EL (cell line): ENCODE measurements at regions not wholly inside any gene's neighbourhood (a gene's known extent, or its start where the extent isn't known, plus 50 kb on each side); places are given as distances from the start of the nearest gene placed in this dataset.

Experiments used
- DNase-seq: peaks from one replicate; pipeline ENCODE4 v3.0.0-alpha.2; 2016

- no peak for DNase-seq
Observed at GRCh38 chr10:10389182-10389581, 628.5 kb upstream of the CELF2 start.

DNA sequence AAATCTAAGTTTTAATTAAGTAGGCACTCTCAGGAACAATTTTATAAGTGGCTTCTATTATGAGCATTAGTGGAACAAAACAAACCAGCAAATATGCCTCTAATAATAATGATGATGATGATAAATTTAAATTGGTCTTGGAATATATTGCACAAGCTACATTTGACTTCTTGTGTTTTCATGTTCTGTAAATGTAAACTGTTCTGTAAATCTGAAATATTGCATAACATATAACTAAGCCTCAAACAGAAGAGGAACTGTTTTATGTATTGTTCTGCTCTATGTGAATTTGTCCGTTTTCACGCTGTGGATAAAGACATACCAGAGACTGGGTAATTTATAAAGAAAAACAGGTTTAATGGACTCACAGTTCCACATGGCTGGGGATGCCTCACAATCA lies 625.2 kb upstream of the CELF2 start:
- no peak for DNase-seq

- DNase-seq, result peak; percentile 1
Observed at GRCh38 chr10:10394933-10395658, 622.6 kb upstream of the CELF2 start.

DNA sequence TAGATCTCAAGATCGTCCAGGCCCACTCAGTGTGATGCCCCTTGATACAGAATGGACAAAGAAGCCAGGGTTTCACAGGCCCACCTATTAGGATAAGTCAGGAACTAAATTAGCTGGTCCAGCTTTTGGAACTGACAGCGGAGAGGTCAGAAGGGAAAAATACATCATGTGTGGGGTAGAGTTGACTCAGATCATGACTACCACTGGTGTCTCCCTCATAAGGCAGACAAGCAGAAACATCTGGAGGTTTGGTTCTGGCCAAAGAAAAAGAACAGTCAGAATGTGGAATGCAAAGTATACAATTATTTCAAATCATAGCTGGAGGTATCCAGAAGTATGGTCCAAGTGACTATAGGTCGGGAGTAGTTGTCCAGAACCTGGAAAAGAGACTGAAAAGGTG lies 621.1 kb upstream of the CELF2 start:
- DNase-seq, result peak; percentile 0

- no peak for DNase-seq
Observed at GRCh38 chr10:10397906-10398305, 619.8 kb upstream of the CELF2 start.

- peak; percentile 6 for DNase-seq
Observed at GRCh38 chr10:10403762-10404161, 613.9 kb upstream of the CELF2 start.

- DNase-seq, result no peak
Observed at GRCh38 chr10:10417671-10418070, 600.0 kb upstream of the CELF2 start.

GRCh38 chr10:10418387-10418786 lies 599.3 kb upstream of the CELF2 start:
- DNase-seq, result no peak

DNA sequence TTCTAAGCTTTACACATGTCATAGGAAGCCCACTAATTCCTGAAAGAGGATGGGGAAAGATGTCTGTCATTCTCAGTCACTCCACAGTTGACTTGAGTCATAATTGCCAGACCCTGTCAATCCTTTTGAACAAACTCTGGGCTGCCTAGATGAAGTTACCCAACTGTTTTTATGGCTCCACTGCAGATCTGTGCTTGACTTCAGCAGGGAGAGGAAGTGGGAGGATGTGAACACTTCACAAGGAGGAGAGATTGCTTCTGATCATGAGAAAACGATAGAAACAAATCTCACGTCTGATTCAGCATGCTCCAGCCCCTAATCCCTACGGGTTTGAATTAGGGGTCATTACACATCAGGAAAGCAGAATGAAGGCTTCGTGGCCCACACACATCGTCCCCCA lies 596.6 kb upstream of the CELF2 start:
- no peak for DNase-seq

DNA sequence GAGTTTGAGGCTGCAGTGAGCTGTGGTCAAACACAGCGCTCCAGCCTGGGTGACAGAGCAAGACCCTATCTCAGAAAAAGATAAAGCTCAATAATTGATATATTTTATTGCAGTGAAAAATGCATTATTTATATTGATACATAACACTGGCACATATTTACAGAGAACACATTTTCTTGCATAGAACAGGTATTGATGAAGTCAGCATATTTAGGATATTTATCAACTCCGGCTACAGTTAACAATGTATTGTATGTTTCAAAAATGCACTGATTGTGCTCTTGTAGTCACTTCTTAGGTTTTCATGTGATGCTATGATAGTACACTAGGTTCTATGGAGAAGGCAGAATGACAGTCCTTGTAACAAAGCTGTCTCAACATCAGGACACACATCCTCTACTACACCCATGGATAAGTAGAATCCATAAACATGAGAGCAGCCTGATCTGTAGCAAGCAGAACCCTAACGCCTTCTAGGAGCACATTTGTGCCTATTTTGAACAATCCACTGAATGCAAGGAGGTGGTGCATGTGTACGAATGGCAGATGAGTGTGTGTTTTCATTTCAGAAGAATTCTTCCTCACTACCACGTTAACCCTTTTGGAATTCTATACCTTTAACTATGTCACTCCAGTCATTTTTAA lies 586.1 kb upstream of the CELF2 start:
- no peak for DNase-seq

DNA sequence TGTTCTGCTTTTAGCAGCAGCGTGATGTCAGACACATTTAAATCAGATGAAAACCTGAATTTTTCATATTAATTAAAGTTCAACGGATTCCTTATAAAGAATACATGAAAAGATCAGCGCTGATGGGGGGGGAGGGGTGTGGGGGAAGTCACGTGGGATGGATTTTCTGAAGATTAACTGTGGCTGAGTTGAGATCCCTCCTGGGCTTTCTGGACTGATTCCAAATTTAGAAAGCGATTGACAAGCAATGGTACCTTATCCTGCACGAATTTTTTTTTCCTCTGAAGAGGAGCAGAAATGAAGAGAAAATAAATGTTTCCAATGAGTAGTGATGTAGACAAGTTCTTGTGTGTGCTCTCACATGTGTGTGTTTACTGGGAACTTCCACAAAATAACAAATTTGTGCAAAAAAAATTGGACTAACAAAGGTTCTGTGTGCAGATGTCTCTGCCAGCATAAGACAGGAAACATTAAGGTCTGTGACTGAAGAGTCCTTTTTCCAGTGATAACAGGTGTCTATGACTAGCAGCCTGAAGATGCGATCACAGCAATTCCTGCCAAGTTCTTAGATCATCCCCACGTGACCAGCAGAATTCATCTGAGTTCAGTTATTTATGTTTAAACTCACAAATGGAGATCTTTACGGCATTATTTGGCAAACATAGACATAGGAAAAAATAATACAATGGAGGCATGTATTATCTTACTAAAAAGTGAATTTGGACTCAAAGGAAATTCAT lies 585.2 kb upstream of the CELF2 start:
- DNase-seq, result no peak

DNA sequence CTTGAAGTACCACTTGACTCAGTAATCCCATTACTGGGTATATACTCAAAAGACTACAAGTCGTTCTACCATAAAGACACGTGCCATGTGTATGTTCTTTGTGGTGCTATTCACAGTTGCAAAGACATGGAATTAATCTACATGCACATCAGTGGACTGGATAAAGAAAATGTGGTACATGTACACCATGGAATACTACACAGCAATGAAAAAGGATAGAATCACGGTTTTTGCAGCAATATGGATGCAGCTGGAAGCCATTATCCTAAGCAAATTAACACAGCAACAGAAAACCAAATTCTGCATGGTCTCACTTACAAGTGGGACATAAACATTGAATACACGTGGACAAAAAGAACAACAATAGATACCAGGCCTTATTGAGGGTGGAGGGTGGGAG lies 583.4 kb upstream of the CELF2 start:
- no peak for DNase-seq

- DNase-seq, result no peak
Observed at GRCh38 chr10:10437886-10438285, 579.8 kb upstream of the CELF2 start.

GRCh38 chr10:10438335-10439100 lies 579.2 kb upstream of the CELF2 start:
- no peak for DNase-seq

GRCh38 chr10:10456856-10457255 lies 560.8 kb upstream of the CELF2 start:
- DNase-seq, result no peak

DNA sequence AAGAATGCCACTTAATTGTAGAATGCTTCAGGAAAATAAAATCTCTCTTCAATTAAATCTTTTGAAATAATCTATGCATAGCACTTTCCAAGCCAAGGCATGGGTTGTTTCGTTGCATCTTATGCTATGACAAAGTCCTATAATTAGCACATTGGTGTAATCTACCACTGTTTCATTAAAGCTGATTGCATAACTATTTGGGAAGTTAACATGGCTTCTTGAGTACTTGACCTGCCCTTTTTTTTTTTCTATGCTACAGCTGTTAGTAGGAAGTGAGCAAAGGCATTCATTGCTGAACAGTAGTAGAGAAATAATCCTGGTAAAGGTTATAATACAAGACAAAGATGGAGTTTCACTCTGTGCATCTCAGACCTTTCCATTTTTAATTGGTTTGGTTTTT lies 557.2 kb upstream of the CELF2 start:
- no peak for DNase-seq

DNA sequence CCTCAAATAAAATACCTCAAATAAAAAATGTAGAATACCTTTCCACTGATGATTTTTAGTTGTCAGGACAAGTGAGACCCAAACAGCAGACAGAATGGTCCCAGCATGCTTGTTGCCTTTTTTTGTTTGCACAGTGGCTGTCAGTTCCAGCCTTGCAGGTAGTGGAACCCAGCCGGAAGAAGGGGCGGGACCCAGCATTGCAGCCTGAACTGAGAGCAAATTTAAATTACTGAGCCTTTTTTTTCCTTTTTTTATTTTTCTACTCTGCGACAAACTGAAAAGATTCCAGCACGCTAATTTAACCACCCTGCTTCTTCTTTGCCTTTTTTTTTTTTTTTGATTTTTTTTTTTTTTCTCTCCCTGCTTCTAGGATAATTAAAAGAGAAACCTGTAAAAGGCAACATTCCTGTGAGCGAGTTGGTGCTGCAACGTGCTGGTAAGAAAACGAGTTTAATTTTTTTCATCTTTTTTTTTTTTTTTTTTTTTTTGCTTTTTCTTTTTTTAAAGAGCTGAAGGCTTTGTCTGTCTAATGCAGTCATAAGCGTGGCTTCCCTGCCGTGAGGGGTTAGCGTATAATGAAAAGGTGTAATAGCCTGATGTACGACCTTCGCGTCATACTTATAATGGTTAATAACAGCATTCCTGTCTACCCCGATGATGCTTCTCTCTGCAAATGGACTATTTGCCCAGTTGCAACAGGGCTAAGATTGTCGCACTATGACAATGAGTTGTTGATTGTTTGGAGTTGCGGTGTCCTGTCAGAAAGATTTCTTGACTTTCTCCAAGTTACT lies 555.3 kb upstream of the CELF2 start:
- no peak for DNase-seq

- no peak for DNase-seq
Observed at GRCh38 chr10:10471758-10472157, 545.9 kb upstream of the CELF2 start.

DNA sequence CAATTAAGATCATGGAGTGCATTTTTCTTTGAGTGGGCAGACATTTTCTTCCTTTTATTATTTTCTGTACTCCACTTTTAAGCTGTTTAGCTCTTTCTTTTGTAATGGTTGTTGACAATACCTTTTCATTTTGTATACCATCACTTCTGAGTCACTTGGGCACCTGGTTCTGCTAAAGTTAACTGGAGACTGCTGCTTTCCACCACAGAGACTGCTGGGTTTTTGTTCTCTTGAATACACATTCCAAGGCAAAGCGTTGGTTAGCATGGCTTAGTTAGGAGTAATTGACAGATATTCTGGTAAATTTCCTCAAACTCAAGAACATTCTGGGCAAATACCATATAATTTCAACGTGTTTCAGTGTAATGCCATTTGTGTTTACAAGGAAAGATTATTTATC lies 541.9 kb upstream of the CELF2 start:
- no peak for DNase-seq

DNA sequence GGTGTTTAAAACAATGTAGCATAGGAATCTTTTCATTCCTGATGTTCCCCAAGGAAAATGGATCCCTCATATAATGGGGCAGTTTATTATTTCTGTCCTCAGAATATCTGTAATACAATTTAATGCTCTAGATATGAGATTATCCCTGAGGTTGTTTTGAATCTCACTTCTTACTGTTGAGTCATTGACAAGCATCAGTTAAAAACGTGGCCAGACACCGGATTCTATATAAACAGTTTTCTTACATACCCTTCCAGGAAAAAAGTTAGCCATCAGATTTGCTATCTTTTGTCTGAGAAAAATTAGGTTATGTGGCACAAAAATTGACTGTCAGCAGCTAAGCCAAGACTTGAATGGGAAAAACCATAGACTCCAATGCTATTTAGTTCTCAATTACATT lies 539.8 kb upstream of the CELF2 start:
- no peak for DNase-seq

GRCh38 chr10:10479465-10479864 lies 538.2 kb upstream of the CELF2 start:
- DNase-seq, result no peak

DNA sequence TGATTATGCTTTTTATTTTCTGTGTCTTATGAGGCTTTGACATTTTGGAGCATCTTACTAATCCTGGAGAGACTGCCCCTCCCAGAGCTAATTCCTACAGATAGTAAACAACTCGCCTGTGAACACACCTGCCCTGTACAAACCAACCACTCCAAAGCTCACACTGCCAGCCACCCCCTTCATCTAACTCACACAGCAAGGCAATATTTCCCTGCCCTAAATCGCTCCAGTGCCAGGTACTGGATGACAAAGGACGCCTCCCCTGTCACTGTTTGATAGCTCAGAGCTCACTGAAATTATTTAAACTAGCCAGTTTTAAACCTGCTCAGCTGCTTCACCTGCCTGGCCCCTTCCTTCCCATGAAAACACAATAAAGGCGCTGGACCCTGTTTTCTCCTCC lies 535.1 kb upstream of the CELF2 start:
- DNase-seq, result no peak

GRCh38 chr10:10489076-10489475 lies 528.6 kb upstream of the CELF2 start:
- DNase-seq, result peak; percentile 0
